ENCODE measurements at regions not wholly inside any gene's neighbourhood (a gene's known extent, or its start where the extent isn't known, plus 50 kb on each side); places are given as distances from the start of the nearest gene placed in this dataset.

DNA sequence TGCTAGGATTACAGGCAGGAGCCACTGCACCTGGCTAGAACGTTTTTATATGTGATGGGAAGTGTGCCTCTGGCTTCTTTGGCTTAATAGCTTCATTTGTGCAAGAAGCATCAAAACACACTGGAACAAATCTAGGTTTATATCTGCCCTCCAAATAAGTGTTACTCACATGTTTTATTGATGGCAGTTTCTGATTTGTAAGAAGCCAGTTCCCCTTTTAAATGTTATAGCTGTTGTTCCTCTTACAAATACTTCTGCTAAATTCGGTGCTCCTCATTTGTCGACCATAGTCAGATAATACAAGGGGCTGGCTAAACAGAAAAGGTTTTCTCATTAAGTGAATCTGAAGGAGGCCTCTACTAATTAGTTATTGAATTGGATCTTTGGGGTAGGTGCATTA, 307.1 kb upstream of the SEMA6D start:
- no peak for TF ChIP-seq CTCF (conservative IDR thresholded peaks at IDR 0.05; ENCODE audit: low read length)
- no peak for TF ChIP-seq EZH2phosphoT487 (IDR thresholded peaks at IDR 0.05; ENCODE audit: borderline replicate concordance, low read depth, low read length)

Measured in OCI-LY7 (cell line).